HG02678 (cell line): ENCODE measurements at regions not wholly inside any gene's neighbourhood (a gene's known extent, or its start where the extent isn't known, plus 50 kb on each side); places are given as distances from the start of the nearest gene placed in this dataset.

Experiments used
- ATAC-seq: cut with Tn5 transposase; IDR thresholded peaks from one replicate; pipeline ENCODE4 v1.9.1; 2021; ENCODE audit warnings: mild to moderate bottlenecking, moderate library complexity; ENCODE audit not compliant: unreplicated experiment

DNA sequence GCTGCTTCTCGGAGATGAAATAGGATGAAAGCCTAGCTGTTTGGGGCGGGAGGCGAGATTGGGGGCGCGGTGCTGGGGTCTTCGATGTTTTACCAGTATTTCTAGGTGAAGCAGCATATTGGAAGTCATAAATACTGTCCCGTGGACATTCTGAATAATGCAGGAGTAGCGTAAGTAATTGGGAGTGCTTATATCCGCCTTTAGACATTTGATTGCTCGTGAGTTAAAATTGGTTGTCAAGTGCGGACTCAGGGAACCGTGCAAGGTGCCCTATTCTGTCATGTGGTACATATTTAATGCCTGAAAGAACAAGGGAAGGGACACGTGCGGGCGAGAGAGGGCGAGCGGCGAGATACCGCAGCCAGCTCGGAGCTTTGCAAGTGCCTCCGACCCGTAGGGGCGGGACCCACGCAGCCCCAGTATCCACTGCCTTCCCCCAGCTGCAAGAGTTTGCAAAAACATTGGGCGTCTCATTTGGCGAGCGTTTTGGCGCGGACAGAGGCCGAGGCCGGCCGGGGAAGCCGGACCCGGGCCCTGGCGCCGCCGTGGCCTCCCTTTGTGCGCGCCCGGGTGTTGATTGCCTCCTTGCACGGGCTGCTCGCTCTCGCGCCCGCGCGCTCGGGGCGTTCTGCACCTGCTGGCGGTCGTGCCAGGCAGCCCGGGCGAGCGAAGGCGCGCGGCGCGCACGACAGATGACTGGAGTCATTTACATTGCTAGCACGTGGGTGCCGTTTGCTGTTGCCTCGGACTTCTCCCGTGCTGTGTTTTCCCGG, 849.8 kb upstream of the RBFOX1 start:
- no peak for ATAC-seq

GRCh38 chr16:6481894-6482293, 850.8 kb upstream of the RBFOX1 start:
- ATAC-seq, result no peak

DNA sequence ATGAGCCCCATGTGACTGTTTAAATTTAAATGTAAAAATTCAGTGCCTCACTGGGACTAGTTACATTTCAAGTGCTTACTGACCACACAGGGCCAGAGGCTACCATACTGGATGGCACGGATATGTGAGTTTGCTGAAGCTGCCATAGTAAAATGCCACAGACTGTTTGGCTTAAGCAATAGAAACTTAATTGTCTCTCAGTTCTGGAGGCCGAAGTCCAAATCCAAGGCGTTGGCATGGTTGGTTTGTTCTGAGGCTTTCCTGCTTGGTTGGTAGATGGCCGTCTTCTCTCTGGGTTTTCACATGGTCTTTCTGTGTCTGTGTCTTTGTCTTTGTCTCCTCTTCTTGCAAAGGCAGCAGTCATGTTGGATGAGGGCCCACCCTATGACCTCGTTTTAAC, 878.9 kb upstream of the RBFOX1 start:
- ATAC-seq, result no peak

- no peak for ATAC-seq
Measured at GRCh38 chr16:6447021-6447790, 885.4 kb upstream of the RBFOX1 start.

DNA sequence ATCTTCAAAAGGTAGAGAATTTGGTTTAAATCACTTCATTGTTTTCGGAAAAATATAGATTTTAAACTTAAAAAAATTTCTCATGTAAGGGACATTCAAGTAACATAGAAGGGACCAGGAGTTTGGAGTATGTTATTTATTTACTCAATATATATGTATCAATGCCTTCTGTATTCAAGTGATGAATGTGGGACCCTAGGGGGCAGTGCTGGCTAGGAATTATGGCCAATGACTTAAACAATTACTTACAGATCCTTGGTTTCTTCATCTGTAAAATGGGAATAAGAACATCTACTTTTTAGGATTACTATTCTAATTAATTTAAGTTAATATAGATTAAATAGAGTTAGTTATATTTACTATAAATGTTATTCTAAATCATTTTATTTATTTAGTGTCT, 886.3 kb upstream of the RBFOX1 start:
- no peak for ATAC-seq

DNA sequence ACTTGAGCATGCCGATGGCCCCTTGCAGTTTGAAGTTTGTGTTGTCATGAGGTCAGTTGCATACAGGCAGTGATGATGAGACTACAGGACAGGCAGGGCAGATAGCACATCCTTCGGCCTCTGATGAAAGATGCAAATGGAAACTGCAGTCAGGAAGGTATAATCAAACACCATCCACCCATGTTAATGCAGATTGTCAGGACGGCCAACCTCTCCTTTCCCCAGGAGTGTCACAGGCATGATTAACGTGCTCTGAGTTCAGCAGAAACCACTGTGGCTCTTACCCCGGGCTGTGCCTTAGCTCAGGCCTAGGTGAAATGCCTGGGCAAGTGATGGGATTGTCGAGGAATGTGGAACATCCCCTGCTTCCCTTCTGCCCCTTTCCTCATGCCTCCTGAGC, 893.5 kb upstream of the RBFOX1 start:
- no peak for ATAC-seq

GRCh38 chr16:6428861-6429260, 903.8 kb upstream of the RBFOX1 start:
- ATAC-seq, result no peak

- ATAC-seq, result no peak
Measured at GRCh38 chr16:6427621-6428020, 905.0 kb upstream of the RBFOX1 start.

- no peak for ATAC-seq
Measured at GRCh38 chr16:6407596-6407995, 925.0 kb upstream of the RBFOX1 start.

GRCh38 chr16:6406028-6406427, 926.6 kb upstream of the RBFOX1 start:
- no peak for ATAC-seq

DNA sequence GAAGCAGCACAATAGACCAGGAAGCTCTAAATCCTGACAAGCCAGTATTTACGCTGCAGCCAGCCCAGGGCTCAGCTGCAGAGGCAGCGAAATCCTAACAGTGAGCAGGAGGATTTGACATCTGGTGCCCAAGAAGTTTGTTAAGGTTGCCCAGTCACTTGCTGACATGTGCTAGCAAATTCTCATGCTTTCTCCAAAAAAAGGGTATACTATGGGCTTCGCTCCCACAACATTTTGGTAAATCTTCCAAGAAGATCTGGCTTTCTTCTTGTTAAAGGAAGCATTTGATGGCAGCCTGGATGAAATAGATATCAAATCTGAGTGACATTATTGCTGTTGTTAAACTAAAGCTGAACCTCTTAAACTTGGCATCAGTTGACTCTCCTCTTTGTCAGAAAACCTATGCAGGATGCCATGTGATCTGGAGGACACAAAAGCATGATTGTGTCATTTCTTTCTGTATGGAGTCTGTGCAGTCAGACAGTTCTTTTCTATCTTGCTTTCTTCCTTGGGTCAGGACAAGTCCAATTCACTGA, 949.7 kb upstream of the RBFOX1 start:
- no peak for ATAC-seq

- no peak for ATAC-seq
Measured at GRCh38 chr16:6381896-6382295, 950.7 kb upstream of the RBFOX1 start.

DNA sequence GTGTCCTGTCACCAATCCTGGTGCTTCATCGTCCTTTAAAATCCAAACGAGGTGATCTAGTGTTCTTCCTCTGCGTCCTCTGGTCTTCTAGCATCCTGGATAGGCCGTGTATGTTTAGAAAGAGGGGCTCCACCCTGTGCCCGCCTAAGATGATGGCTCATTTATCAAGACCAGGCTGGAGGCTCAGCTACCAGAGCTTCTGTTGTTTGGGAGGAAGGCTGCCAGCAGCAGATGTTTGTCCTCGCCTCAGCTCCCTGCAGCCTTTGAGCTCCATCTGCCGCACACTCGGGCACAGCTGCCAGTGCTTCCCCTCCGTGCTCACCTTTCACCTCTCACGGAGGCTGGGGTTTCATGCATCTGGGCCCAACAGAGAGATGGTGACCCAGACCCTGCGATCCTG, 954.7 kb upstream of the RBFOX1 start:
- ATAC-seq, result no peak

DNA sequence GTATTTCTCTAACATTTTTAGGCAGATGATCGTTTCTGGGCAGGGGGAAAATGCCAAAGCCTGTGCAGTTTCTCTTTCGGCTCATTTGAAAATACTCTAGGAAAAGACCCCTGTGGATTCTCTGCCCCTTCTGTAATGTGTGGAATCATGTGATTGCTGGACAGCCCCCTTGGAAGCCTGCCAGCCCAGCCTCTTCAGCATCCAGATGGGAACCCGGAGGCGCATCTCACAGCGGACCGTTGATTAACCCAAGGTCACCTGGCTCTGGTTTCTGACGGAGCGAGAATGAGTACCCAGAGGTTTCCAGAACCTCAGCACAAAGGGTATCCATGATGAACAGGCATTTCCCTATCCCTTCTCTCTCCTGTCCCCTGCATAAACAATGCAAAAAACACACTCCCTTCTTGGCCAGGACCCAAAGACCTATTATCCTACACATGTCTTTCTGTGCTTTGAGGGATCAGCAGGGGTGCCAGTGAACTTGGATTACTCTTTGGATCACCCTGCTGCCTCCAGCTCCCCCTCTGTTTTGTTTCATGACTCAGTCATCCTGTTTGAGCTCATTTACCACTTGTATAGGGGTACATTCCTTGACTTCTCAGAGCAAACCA, 957.1 kb upstream of the RBFOX1 start:
- no peak for ATAC-seq

GRCh38 chr16:6374821-6375220, 957.8 kb upstream of the RBFOX1 start:
- no peak for ATAC-seq

DNA sequence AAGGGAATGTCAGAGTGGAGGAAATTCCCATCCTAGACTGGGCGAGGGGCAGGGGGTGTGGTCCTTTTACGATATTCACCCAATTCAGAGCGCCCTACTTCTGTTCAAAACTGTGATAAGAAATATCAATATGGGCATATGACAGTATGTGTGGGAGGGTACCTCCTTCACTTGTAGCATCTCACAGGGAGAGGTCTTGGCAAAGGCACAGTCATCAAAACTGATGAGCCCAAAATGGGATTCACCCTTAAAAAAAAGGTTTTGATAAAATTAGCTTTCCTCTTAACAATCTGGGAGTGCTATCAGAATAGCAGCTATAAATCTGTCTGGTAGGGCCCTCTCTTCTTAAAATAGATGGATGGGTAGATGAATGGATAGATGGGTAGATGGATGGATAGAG, 967.8 kb upstream of the RBFOX1 start:
- no peak for ATAC-seq

DNA sequence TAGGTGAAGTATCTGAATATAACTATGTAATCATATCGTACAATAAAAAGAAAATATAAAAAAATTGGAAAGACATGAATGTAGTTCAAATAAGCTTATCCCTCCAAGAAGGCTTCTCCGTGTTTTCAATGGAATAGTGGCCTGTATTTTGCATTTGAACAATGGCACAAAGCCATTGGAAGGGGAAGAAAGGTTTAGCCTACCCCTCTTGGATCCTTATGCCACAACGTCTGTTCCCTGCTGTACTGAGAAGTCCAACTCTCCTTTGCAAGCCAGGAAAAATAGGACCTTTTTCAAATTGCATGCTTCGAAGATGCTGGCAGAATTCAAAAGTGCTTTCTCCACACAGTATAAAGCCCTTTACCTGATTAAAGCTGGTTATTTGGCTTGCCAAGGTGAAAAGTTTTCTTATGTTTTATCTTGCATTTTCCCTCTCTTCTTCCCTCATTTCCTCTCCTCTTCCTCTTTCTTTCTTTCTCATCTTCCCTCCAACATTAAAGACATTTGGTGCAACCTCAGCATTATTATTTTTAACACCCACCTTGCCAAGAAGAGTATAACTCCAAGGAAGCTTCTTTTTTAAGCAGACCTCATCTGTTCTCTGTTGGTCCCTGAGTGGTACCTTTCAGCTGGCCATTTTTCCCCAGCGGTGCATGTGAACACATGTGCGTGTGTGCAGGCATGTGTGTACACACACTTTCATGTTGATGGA, 968.6 kb upstream of the RBFOX1 start:
- no peak for ATAC-seq

DNA sequence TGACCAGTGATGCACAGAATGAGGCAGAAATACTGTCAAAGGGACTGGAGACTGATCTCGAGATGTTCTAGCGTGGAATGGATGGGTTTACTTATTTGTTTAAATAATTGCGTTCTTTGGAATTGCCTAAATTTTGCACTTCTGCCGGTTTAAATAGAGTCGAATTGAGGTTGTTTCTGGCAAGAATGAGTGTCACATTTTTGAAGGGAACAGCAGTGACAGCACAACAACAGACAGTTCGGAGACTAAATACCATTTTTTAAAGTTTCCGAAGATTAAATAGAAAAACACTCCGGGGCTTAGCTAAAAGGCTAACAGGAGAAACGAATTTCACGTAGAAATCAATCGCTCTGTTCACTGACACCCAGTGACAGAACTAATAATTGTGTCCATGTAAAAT, 969.2 kb upstream of the RBFOX1 start:
- no peak for ATAC-seq

GRCh38 chr16:6362321-6362720, 970.3 kb upstream of the RBFOX1 start:
- ATAC-seq, result no peak

- no peak for ATAC-seq
Measured at GRCh38 chr16:6360641-6361040, 972.0 kb upstream of the RBFOX1 start.

DNA sequence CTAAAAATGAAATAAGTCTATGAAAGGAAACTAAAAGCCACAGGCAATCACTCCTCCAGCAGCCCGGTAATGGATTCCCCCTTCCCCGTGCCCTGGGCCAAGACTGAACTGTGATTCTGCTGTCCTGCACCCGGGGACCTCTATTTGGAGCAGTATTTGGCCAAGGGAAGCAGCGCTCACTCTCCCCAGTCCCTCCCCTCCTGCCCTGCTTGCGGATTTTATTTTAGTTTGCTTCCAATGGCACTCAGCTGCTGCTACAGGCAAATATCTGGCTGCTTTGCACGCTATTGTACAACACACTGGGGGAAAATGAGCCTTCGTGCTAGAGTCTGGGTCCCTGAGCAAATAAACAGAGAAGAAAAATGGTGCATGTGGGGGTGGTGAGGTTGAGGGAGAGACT, 975.7 kb upstream of the RBFOX1 start:
- ATAC-seq, result no peak
